GM18505 (cell line): ENCODE measurements at regions not wholly inside any gene's neighbourhood (a gene's known extent, or its start where the extent isn't known, plus 50 kb on each side); places are given as distances from the start of the nearest gene placed in this dataset.
"Not testable (repeated sequence)": the region's sequence is repeated elsewhere in the genome, so short reads cannot be mapped to it uniquely, and the experiment has no call there.

Source experiments
- ATAC-seq: cut with Tn5 transposase; IDR thresholded peaks from one replicate; pipeline ENCODE4 v1.9.1; 2021; ENCODE audit not compliant: unreplicated experiment
- POLR2A ChIP-seq: IDR thresholded peaks from 4 replicates; pipeline ENCODE4 v1.6.1; 2011; ENCODE audit warnings: borderline replicate concordance; ENCODE audit not compliant: insufficient read depth, insufficient read length; ENCODE audit errors: extremely low read depth

GRCh38 chr5:106489004-106489403, 1181.7 kb downstream of the EFNA5 start:
- no peak for ATAC-seq
- no peak for TF ChIP-seq POLR2A

DNA sequence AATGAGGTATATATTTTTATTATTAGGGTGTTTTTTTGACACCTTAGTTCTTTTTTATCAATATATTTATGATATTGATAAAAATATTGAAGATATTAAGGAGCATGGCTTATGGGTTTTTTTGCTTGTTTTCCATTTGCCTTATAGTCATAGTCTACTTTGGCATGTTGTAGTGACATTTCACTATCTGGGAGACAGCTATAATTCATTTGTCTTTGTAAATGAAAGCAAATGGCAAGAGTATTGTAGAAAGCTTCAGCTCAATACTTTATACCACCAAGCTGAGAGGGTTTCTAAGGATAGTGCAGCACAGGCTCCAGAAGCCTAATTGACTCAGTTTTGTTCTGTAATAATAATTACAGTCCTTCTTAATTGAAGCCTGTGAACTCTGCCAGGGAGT, 1182.3 kb downstream of the EFNA5 start:
- ATAC-seq, result no peak
- no peak for TF ChIP-seq POLR2A

DNA sequence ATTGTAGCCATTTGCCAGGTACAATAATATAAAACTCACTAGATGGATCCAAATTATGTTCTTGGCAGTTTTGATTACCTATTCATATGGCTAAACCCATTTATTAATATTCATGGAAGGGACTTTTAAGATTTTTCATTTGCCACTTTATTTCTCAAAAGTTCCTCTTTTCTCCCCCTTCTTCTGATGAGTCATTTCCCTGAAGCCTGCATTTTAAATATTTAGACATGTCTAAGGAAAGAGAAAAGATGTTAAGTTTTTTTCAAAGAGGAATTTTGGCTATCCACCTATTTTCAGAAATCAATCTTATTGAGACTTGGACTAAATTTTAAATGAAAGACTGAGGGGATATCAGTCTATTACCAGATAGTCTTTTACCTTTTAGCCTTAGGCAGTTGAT, 1189.4 kb downstream of the EFNA5 start:
- TF ChIP-seq POLR2A, result no peak
- ATAC-seq, result no peak

- no peak for TF ChIP-seq POLR2A
- no peak for ATAC-seq
Observed at GRCh38 chr5:106476630-106477029, 1194.1 kb downstream of the EFNA5 start.

DNA sequence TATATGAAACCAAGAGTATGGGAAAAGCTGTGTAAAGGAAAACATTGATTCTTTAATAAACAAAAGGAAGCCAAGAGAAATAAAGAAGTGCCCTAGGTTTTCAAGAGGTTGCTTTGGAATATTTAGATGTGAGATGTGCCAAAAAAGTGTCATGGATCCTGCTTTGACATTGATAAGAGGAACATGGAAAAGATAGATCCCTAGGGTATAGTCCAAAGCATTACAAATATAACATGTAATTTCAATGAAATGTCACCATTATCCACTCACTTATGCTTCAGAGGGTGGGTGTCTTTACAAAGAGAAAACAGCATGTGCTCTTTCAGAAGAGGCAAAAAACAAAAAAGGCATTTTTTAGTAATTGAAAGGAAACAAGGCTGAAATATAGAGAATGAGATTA, 1196.7 kb downstream of the EFNA5 start:
- TF ChIP-seq POLR2A, result no peak
- ATAC-seq, result no peak

GRCh38 chr5:106459541-106459940, 1211.2 kb downstream of the EFNA5 start:
- no peak for TF ChIP-seq POLR2A
- no peak for ATAC-seq

- TF ChIP-seq POLR2A, result no peak
- ATAC-seq, result no peak
Observed at GRCh38 chr5:106454651-106455415, 1215.9 kb downstream of the EFNA5 start.

- ATAC-seq, result no peak
- TF ChIP-seq POLR2A, result no peak
Observed at GRCh38 chr5:106454050-106454449, 1216.7 kb downstream of the EFNA5 start.

- TF ChIP-seq POLR2A, result no peak
- ATAC-seq, result no peak
Observed at GRCh38 chr5:106451998-106452397, 1218.7 kb downstream of the EFNA5 start.

DNA sequence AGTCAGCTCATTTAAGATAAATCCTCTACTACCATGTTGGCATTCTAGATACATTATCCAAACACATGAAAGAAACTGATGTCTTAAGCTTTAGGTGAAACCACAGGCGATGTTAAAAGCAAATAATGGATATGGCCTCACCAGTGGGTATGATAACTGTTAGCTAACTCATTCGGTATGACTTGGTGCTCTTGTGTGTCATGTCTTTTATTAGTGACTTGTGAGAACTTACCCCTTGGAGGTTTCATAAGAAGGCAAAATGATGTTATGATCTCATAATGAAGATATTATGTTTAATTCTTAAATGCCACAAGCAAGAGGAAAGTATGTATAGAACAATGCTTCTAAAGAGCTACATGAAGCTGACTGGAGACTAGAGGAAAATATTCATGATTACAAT, 1227.0 kb downstream of the EFNA5 start:
- no peak for TF ChIP-seq POLR2A
- no peak for ATAC-seq

DNA sequence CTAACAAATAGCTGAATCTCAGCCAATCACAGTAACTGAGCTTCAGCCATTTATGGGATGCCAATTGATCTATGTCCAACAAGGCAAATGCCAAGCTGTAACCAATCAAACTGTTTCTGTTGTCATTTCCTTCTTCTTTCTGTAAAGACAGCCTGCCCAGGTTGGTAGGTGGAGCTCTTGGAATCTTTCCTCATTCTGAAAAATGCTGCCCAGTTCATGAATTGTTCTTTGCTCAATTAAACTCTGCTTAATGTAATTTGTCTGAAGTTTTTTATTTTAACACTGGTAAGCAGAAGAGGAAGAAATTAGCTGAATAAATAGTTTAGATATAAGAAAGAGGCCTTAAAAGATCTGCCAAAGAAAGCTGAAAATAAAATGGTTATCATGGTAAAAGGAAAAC, 1235.6 kb downstream of the EFNA5 start:
- ATAC-seq, result no peak
- TF ChIP-seq POLR2A, result no peak

DNA sequence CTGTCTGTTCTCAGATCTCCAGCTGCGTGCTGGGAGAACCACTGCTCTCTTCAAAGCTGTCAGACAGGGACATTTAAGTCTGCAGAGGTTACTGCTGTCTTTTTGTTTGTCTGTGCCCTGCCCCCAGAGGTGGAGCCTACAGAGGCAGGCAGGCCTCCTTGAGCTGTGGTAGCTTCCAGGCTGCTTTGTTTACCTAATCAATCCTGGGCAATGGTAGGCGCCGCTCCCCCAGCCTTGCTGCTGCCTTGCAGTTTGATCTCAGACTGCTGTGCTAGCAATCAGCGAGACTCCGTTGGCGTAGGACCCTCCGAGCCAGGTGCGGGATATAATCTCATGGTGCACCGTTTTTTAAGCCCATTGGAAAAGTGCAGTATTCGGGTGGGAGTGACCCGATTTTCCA, 1240.0 kb downstream of the EFNA5 start:
- not testable (repeated sequence) for ATAC-seq

- no peak for TF ChIP-seq POLR2A
- ATAC-seq, result no peak
Observed at GRCh38 chr5:106423109-106423897, 1247.4 kb downstream of the EFNA5 start.

DNA sequence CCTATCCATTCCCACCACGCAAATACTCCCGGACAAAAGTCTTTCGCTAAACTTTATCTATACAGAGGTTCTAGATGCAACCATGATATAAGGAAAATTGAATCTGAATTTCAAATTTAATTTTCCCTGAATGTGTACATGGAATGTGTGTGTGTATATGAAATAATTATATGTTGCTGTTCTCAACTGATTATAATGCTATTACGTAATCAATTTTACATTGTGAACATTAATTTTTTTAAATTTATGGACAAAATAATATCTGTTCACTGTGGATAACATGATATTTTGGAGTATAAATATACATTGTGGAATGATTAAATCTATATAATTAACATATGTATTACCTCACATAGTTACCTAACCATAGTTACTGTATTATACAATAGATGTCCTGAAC, 1250.6 kb downstream of the EFNA5 start:
- TF ChIP-seq POLR2A, result no peak
- ATAC-seq, result no peak
